ENCODE measurements at regions not wholly inside any gene's neighbourhood (a gene's known extent, or its start where the extent isn't known, plus 50 kb on each side); places are given as distances from the start of the nearest gene placed in this dataset.

GRCh38 chr9:29939559-29939958 is 2366.3 kb upstream of the C9orf72 start:
- Histone ChIP-seq H3K9me3 (ENCODE audit: control insufficient read depth in 1 of 2, low read length in 2 of 2) (no peaks in the 10 kb centered on the region), H3K36me3 (ENCODE audit: insufficient read depth, low read length) (no peaks in the 10 kb centered on the region), H3K27me3 (ENCODE audit: insufficient read depth, low read length) (no peaks in the 10 kb centered on the region), H3K4me3 (ENCODE audit: low read length in 2 of 2) (no peak overlapping the region), H3K27ac (ENCODE audit: low read depth, low read length) (no peak overlapping the region), H3K4me1 (ENCODE audit: insufficient read depth, low read length) (no peaks in the 10 kb centered on the region)
- Mint-ChIP-seq H3K36me3 (no peaks in the 10 kb centered on the region), H3K27me3 (no peaks in the 10 kb centered on the region), H3K4me3 (no peak overlapping the region), H3K9me3 (peaks cover 0 to 23% (median 7%) of the 10 kb centered on the region in 8 donors), H3K27ac (no peak overlapping the region), H3K4me1 (no peaks in the 10 kb centered on the region)
- ChIA-PET CTCF (ENCODE audit: partially characterized antibody) (no interaction called here), POLR2A (ENCODE audit: partially characterized antibody) (no interaction called here)
- intact Hi-C loops (cut with micrococcal nuclease) = no loop called here
- no peak for DNase-seq

GRCh38 chr9:29945012-29945411 is 2371.7 kb upstream of the C9orf72 start:
- ChIA-PET CTCF (ENCODE audit: partially characterized antibody) (no interaction called here), POLR2A (ENCODE audit: partially characterized antibody) (no interaction called here)
- no peaks in the 10 kb centered on the region for H3K36me3 Mint-ChIP-seq
- Histone ChIP-seq H3K4me3 (ENCODE audit: low read length in 2 of 2) (no peak overlapping the region), H3K27ac (ENCODE audit: low read depth, low read length) (no peak overlapping the region), H3K9me3 (ENCODE audit: control insufficient read depth in 1 of 2, low read length in 2 of 2) (no peaks in the 10 kb centered on the region), H3K36me3 (ENCODE audit: insufficient read depth, low read length) (no peaks in the 10 kb centered on the region), H3K4me1 (ENCODE audit: insufficient read depth, low read length) (no peaks in the 10 kb centered on the region), H3K27me3 (ENCODE audit: insufficient read depth, low read length) (no peaks in the 10 kb centered on the region)
- intact Hi-C loops (cut with micrococcal nuclease) = no loop called here
- peaks cover 0 to 5% (median under 1%) of the 10 kb centered on the region in 8 donors for H3K9me3 Mint-ChIP-seq
- H3K27ac Mint-ChIP-seq = no peak overlapping the region
- no peaks in the 10 kb centered on the region for H3K27me3 Mint-ChIP-seq
- H3K4me1 Mint-ChIP-seq = no peaks in the 10 kb centered on the region
- DNase-seq = no peak
- no peak overlapping the region for H3K4me3 Mint-ChIP-seq

GRCh38 chr9:29958469-29958868 is 2385.2 kb upstream of the C9orf72 start:
- Histone ChIP-seq H3K36me3 (ENCODE audit: insufficient read depth, low read length) (no peaks in the 10 kb centered on the region), H3K4me3 (ENCODE audit: low read length in 2 of 2) (no peak overlapping the region), H3K9me3 (ENCODE audit: control insufficient read depth in 1 of 2, low read length in 2 of 2) (no peaks in the 10 kb centered on the region), H3K4me1 (ENCODE audit: insufficient read depth, low read length) (no peaks in the 10 kb centered on the region), H3K27me3 (ENCODE audit: insufficient read depth, low read length) (no peaks in the 10 kb centered on the region), H3K27ac (ENCODE audit: low read depth, low read length) (no peak overlapping the region)
- Mint-ChIP-seq H3K9me3 (peaks cover 0 to 6% (median 1%) of the 10 kb centered on the region in 8 donors), H3K36me3 (no peaks in the 10 kb centered on the region), H3K4me1 (no peaks in the 10 kb centered on the region), H3K4me3 (no peak overlapping the region), H3K27me3 (no peaks in the 10 kb centered on the region), H3K27ac (no peak overlapping the region)
- POLR2A ChIA-PET (ENCODE audit: partially characterized antibody) = no interaction called here
- no peak for DNase-seq
- intact Hi-C loops (cut with micrococcal nuclease) = no loop called here
- CTCF ChIA-PET (ENCODE audit: partially characterized antibody) = no interaction called here

- intact Hi-C loops (cut with micrococcal nuclease) = no loop called here
Observed at GRCh38 chr9:29965834-29966233, 2392.6 kb upstream of the C9orf72 start.

GRCh38 chr9:29966247-29966646 is 2393.0 kb upstream of the C9orf72 start:
- Mint-ChIP-seq H3K4me3 (no peak overlapping the region), H3K27me3 (no peaks in the 10 kb centered on the region), H3K4me1 (no peaks in the 10 kb centered on the region), H3K36me3 (no peaks in the 10 kb centered on the region), H3K27ac (no peak overlapping the region), H3K9me3 (peaks cover 0 to 2% (median 0%) of the 10 kb centered on the region in 8 donors)
- ChIA-PET POLR2A (ENCODE audit: partially characterized antibody) (no interaction called here), CTCF (ENCODE audit: partially characterized antibody) (no interaction called here)
- Histone ChIP-seq H3K4me1 (ENCODE audit: insufficient read depth, low read length) (no peaks in the 10 kb centered on the region), H3K27me3 (ENCODE audit: insufficient read depth, low read length) (no peaks in the 10 kb centered on the region), H3K9me3 (ENCODE audit: control insufficient read depth in 1 of 2, low read length in 2 of 2) (no peaks in the 10 kb centered on the region), H3K4me3 (ENCODE audit: low read length in 2 of 2) (no peak overlapping the region), H3K36me3 (ENCODE audit: insufficient read depth, low read length) (no peaks in the 10 kb centered on the region), H3K27ac (ENCODE audit: low read depth, low read length) (no peak overlapping the region)
- intact Hi-C loops (cut with micrococcal nuclease) = no loop called here
- no peak for DNase-seq

More at GRCh38 chr9:29965834-29966233, 2392.6 kb upstream of the C9orf72 start:
- H3K36me3 ChIP-seq (ENCODE audit: insufficient read depth, low read length) = no peaks in the 10 kb centered on the region
- no peaks in the 10 kb centered on the region for H3K9me3 ChIP-seq (ENCODE audit: control insufficient read depth in 1 of 2, low read length in 2 of 2)
- H3K4me3 ChIP-seq (ENCODE audit: low read length in 2 of 2) = no peak overlapping the region
- CTCF ChIA-PET (ENCODE audit: partially characterized antibody) = no interaction called here
- no peaks in the 10 kb centered on the region for H3K4me1 ChIP-seq (ENCODE audit: insufficient read depth, low read length)
- H3K27ac Mint-ChIP-seq = no peak overlapping the region
- POLR2A ChIA-PET (ENCODE audit: partially characterized antibody) = no interaction called here
- no peak overlapping the region for H3K27ac ChIP-seq (ENCODE audit: low read depth, low read length)
- H3K36me3 Mint-ChIP-seq = no peaks in the 10 kb centered on the region
- no peak for DNase-seq
- H3K27me3 Mint-ChIP-seq = no peaks in the 10 kb centered on the region
- no peaks in the 10 kb centered on the region for H3K4me1 Mint-ChIP-seq
- no peak overlapping the region for H3K4me3 Mint-ChIP-seq
- peaks cover 0 to 2% (median 0%) of the 10 kb centered on the region in 8 donors for H3K9me3 Mint-ChIP-seq
- H3K27me3 ChIP-seq (ENCODE audit: insufficient read depth, low read length) = no peaks in the 10 kb centered on the region

DNA sequence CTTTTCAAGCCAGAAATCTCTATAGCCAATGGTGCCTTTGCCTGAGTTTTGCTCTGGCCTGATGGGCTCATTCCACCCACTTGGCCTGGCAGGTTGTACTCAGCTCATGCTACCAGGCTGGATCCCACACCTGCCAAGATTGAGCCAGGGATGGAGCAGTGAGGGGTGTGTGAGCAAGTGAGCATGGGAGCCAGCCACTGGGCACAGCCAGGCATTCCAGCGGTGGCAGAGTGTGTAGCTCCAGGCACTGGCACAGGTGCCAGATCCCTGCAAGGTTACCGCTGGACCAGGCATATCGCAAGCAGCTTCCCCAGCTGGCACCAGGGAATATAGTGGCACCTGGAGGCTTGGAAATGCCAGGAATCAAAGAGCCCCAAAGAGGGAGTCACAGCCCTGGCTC is 2395.6 kb upstream of the C9orf72 start:
- intact Hi-C loops (cut with micrococcal nuclease) = no loop called here
- Histone ChIP-seq H3K4me1 (ENCODE audit: insufficient read depth, low read length) (no peaks in the 10 kb centered on the region), H3K4me3 (ENCODE audit: low read length in 2 of 2) (no peak overlapping the region), H3K36me3 (ENCODE audit: insufficient read depth, low read length) (no peaks in the 10 kb centered on the region), H3K27ac (ENCODE audit: low read depth, low read length) (no peak overlapping the region), H3K27me3 (ENCODE audit: insufficient read depth, low read length) (no peaks in the 10 kb centered on the region), H3K9me3 (ENCODE audit: control insufficient read depth in 1 of 2, low read length in 2 of 2) (no peaks in the 10 kb centered on the region)
- Mint-ChIP-seq H3K27me3 (no peaks in the 10 kb centered on the region), H3K9me3 (peaks cover 0 to 2% (median 0%) of the 10 kb centered on the region in 8 donors), H3K4me3 (no peak overlapping the region), H3K27ac (no peak overlapping the region), H3K36me3 (no peaks in the 10 kb centered on the region), H3K4me1 (no peaks in the 10 kb centered on the region)
- ChIA-PET CTCF (ENCODE audit: partially characterized antibody) (no interaction called here), POLR2A (ENCODE audit: partially characterized antibody) (no interaction called here)
- no peak for DNase-seq

- no peaks in the 10 kb centered on the region for H3K36me3 ChIP-seq (ENCODE audit: insufficient read depth, low read length)
Observed at GRCh38 chr9:29969408-29969807, 2396.1 kb upstream of the C9orf72 start.

More at GRCh38 chr9:29969408-29969807, 2396.1 kb upstream of the C9orf72 start:
- no peak overlapping the region for H3K4me3 Mint-ChIP-seq
- no peaks in the 10 kb centered on the region for H3K27me3 ChIP-seq (ENCODE audit: insufficient read depth, low read length)
- H3K36me3 Mint-ChIP-seq = no peaks in the 10 kb centered on the region
- ChIA-PET CTCF (ENCODE audit: partially characterized antibody) (no interaction called here), POLR2A (ENCODE audit: partially characterized antibody) (no interaction called here)
- no peak overlapping the region for H3K27ac Mint-ChIP-seq
- H3K4me3 ChIP-seq (ENCODE audit: low read length in 2 of 2) = no peak overlapping the region
- H3K9me3 ChIP-seq (ENCODE audit: control insufficient read depth in 1 of 2, low read length in 2 of 2) = no peaks in the 10 kb centered on the region
- intact Hi-C loops (cut with micrococcal nuclease) = no loop called here
- H3K4me1 Mint-ChIP-seq = no peaks in the 10 kb centered on the region
- DNase-seq = no peak
- H3K27ac ChIP-seq (ENCODE audit: low read depth, low read length) = no peak overlapping the region
- H3K4me1 ChIP-seq (ENCODE audit: insufficient read depth, low read length) = no peaks in the 10 kb centered on the region
- peaks cover 0 to 2% (median 0%) of the 10 kb centered on the region in 8 donors for H3K9me3 Mint-ChIP-seq
- no peaks in the 10 kb centered on the region for H3K27me3 Mint-ChIP-seq

All from CD4-positive, alpha-beta memory T cell (primary cell).